ENCODE measurements at regions not wholly inside any gene's neighbourhood (a gene's known extent, or its start where the extent isn't known, plus 50 kb on each side); places are given as distances from the start of the nearest gene placed in this dataset.

GRCh38 chr18:45156946-45157345 is 458.3 kb upstream of the SLC14A2 start:
- no peak for DNase-seq (ENCODE audit: low read depth)
- no peak for TF ChIP-seq CTCF (IDR thresholded peaks at IDR 0.05; ENCODE audit: low read depth, low read length)
- TF ChIP-seq MYC (IDR thresholded peaks at IDR 0.05; ENCODE audit: low read depth, low read length), result no peak
- TF ChIP-seq, protein P1, sequence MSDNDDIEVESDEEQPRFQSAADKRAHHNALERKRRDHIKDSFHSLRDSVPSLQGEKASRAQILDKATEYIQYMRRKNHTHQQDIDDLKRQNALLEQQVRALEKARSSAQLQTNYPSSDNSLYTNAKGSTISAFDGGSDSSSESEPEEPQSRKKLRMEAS (IDR thresholded peaks at IDR 0.05; ENCODE audit: low read depth, low read length), result no peak
- no peak for TF ChIP-seq POLR2A (IDR thresholded peaks at IDR 0.05; ENCODE audit: extremely low read depth, insufficient read length)
- no peak overlapping the region for H3K4me3 ChIP-seq (ENCODE audit: low read depth, low read length)

DNA sequence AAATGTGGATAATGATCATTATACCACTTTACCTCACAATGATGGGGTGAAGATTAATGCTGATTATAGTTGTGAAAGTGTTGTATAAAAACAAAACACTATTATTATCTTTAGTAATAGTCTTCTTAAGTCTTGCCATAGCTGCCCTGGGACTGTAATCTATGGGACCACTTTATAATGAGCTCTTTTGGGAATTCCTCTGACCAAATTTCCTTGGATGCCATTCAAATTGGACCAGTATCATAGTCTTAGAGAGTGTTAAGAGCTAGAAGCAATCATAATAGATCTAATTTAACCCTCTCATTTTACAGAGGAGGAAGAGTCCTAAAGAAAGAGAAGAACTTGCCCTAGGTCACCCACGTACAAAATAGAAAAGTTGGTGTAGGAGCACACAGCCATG is 457.7 kb upstream of the SLC14A2 start:
- TF ChIP-seq POLR2A (IDR thresholded peaks at IDR 0.05; ENCODE audit: extremely low read depth, insufficient read length), result no peak
- TF ChIP-seq CTCF (IDR thresholded peaks at IDR 0.05; ENCODE audit: low read depth, low read length), result no peak
- TF ChIP-seq, protein P1 (IDR thresholded peaks at IDR 0.05; ENCODE audit: low read depth, low read length), result no peak
- no peak for TF ChIP-seq MYC (IDR thresholded peaks at IDR 0.05; ENCODE audit: low read depth, low read length)
- H3K4me3 ChIP-seq (ENCODE audit: low read depth, low read length), result no peak overlapping the region
- DNase-seq (ENCODE audit: low read depth), result no peak

GRCh38 chr18:45161850-45162249 is 453.4 kb upstream of the SLC14A2 start:
- H3K4me3 ChIP-seq (ENCODE audit: low read depth, low read length), result no peak overlapping the region
- DNase-seq (ENCODE audit: low read depth), result peak; percentile 56
- TF ChIP-seq CTCF (IDR thresholded peaks at IDR 0.05; ENCODE audit: low read depth, low read length) (no peak), MYC (IDR thresholded peaks at IDR 0.05; ENCODE audit: low read depth, low read length) (no peak), POLR2A (IDR thresholded peaks at IDR 0.05; ENCODE audit: extremely low read depth, insufficient read length) (no peak)
- TF ChIP-seq, protein P1 (IDR thresholded peaks at IDR 0.05; ENCODE audit: low read depth, low read length), result no peak

GRCh38 chr18:45163871-45164270 is 451.4 kb upstream of the SLC14A2 start:
- TF ChIP-seq, protein P1 (IDR thresholded peaks at IDR 0.05; ENCODE audit: low read depth, low read length), result no peak
- no peak for TF ChIP-seq POLR2A (IDR thresholded peaks at IDR 0.05; ENCODE audit: extremely low read depth, insufficient read length)
- TF ChIP-seq CTCF (IDR thresholded peaks at IDR 0.05; ENCODE audit: low read depth, low read length), result no peak
- TF ChIP-seq MYC (IDR thresholded peaks at IDR 0.05; ENCODE audit: low read depth, low read length), result no peak
- no peak for DNase-seq (ENCODE audit: low read depth)
- no peak overlapping the region for H3K4me3 ChIP-seq (ENCODE audit: low read depth, low read length)

GRCh38 chr18:45164551-45164950 is 450.7 kb upstream of the SLC14A2 start:
- TF ChIP-seq POLR2A (IDR thresholded peaks at IDR 0.05; ENCODE audit: extremely low read depth, insufficient read length), result no peak
- TF ChIP-seq, protein P1 (IDR thresholded peaks at IDR 0.05; ENCODE audit: low read depth, low read length), result no peak
- no peak for TF ChIP-seq MYC (IDR thresholded peaks at IDR 0.05; ENCODE audit: low read depth, low read length)
- no peak for TF ChIP-seq CTCF (IDR thresholded peaks at IDR 0.05; ENCODE audit: low read depth, low read length)
- no peak overlapping the region for H3K4me3 ChIP-seq (ENCODE audit: low read depth, low read length)
- DNase-seq (ENCODE audit: low read depth), result no peak
